ENCODE measurements at regions not wholly inside any gene's neighbourhood (a gene's known extent, or its start where the extent isn't known, plus 50 kb on each side); places are given as distances from the start of the nearest gene placed in this dataset.

DNA sequence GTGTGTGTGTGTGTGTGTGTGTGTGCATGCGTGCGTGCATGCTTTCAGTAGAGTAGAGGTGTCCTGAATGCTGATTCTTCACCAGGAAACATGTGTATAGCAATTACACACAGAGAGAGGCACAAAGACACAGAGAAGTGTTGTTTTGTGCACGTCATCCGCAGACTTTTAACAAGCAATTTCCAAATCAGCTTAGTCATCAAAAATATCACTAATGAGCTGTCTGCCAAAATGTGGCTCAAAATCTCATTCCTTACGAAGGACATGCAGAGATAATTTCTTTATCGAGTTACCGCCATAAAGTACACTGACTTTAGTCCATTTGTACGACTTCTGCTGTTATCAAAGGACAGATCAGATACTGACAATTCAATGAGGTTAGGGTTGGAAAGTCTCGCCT is 274.9 kb upstream of the RARB start:
- TF ChIP-seq MYC (IDR thresholded peaks at IDR 0.05; ENCODE audit: low read depth, low read length) (no peak), POLR2A (IDR thresholded peaks at IDR 0.05; ENCODE audit: extremely low read depth, insufficient read length) (no peak)
- TF ChIP-seq, protein P1, sequence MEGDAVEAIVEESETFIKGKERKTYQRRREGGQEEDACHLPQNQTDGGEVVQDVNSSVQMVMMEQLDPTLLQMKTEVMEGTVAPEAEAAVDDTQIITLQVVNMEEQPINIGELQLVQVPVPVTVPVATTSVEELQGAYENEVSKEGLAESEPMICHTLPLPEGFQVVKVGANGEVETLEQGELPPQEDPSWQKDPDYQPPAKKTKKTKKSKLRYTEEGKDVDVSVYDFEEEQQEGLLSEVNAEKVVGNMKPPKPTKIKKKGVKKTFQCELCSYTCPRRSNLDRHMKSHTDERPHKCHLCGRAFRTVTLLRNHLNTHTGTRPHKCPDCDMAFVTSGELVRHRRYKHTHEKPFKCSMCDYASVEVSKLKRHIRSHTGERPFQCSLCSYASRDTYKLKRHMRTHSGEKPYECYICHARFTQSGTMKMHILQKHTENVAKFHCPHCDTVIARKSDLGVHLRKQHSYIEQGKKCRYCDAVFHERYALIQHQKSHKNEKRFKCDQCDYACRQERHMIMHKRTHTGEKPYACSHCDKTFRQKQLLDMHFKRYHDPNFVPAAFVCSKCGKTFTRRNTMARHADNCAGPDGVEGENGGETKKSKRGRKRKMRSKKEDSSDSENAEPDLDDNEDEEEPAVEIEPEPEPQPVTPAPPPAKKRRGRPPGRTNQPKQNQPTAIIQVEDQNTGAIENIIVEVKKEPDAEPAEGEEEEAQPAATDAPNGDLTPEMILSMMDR (IDR thresholded peaks at IDR 0.05; ENCODE audit: low read depth, low read length): no peak
- TF ChIP-seq, protein P2, sequence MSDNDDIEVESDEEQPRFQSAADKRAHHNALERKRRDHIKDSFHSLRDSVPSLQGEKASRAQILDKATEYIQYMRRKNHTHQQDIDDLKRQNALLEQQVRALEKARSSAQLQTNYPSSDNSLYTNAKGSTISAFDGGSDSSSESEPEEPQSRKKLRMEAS (IDR thresholded peaks at IDR 0.05; ENCODE audit: low read depth, low read length): no peak
- DNase-seq (ENCODE audit: low read depth): no peak
- no peak overlapping the region for H3K4me3 ChIP-seq (ENCODE audit: low read depth, low read length)

DNA sequence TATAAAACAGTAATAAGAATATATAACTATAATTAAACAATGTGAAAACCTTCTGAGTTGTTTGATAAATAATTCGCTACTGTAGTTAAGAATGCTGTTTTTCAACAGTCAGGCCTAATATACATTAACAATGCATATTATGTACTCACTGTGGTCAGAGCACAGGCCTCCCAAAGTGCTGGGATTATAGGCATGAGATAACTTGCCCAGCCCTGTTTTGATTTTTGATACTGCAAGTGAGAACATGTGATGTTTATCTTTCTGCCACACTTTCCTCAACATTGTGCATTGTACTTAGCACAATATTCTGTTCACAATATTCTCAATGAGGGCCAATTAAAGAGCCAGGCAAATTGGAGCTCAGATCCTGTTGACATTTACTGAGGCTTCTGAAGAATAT is 274.5 kb upstream of the RARB start:
- no peak for TF ChIP-seq MYC (IDR thresholded peaks at IDR 0.05; ENCODE audit: low read depth, low read length)
- TF ChIP-seq, protein P2 (IDR thresholded peaks at IDR 0.05; ENCODE audit: low read depth, low read length): no peak
- TF ChIP-seq, protein P1 (IDR thresholded peaks at IDR 0.05; ENCODE audit: low read depth, low read length): no peak
- TF ChIP-seq POLR2A (IDR thresholded peaks at IDR 0.05; ENCODE audit: extremely low read depth, insufficient read length): no peak
- no peak overlapping the region for H3K4me3 ChIP-seq (ENCODE audit: low read depth, low read length)
- no peak for DNase-seq (ENCODE audit: low read depth)

DNA sequence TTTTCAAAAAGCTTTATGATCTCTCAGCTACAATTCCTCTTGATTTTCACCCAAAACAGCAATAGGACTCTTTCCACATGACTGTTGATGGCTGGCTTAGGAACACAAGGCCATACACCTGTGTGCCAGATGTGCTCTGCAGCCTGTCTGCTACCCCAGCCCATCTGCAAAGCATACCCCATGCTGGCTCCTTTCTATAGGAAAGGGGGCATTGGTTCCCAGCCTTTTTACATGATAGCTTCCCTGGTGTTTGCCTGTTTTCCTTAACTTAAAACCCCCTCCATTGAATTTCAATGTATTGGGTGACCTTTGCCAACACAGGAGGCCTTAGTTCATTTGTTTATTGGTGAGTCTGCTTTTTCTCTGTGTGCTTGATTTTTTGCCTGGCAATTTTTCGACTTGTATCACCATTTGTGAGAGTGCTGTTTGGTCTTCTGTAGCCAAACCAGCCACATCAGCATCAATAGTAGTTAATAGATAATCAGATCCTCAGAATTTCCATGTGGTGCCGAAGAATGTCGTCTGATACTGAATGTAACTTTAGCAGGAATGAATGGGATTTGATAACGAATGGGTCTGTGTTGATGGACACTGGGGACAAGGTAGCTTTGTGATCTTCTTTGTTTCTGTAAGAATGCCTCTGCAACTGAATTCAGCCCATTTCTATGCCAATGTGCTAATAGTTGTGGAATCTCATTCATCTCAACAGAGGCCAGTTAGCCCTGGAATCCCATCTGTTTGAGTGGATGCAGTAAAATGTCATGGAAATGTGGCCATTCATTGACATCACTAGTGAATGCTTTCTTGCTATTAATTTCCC is 272.2 kb upstream of the RARB start:
- DNase-seq (ENCODE audit: low read depth): no peak
- H3K4me3 ChIP-seq (ENCODE audit: low read depth, low read length): no peak overlapping the region
- TF ChIP-seq, protein P2 (IDR thresholded peaks at IDR 0.05; ENCODE audit: low read depth, low read length): no peak
- TF ChIP-seq POLR2A (IDR thresholded peaks at IDR 0.05; ENCODE audit: extremely low read depth, insufficient read length) (no peak), MYC (IDR thresholded peaks at IDR 0.05; ENCODE audit: low read depth, low read length) (no peak)
- TF ChIP-seq, protein P1 (IDR thresholded peaks at IDR 0.05; ENCODE audit: low read depth, low read length): no peak

DNA sequence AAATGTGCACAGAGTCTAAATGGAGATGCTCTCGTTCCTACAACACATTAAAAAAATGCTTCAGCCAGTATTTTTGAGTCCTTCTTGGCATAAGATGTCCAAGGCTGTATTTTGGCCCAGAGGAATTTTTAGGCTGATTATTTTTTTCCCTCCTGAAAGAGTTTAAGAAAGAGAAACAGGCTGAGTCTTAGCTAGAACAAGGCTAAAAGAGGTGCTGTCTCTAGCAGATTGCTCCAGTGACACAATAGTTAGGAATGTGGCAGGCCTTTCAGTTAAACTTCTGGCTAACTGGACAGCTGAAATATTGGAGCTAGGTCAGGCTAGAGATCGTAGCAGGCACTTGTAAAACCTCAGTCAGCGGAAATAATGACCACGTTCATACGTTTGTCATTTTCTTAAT is 271.4 kb upstream of the RARB start:
- no peak for DNase-seq (ENCODE audit: low read depth)
- H3K4me3 ChIP-seq (ENCODE audit: low read depth, low read length): no peak overlapping the region
- TF ChIP-seq, protein P1 (IDR thresholded peaks at IDR 0.05; ENCODE audit: low read depth, low read length): no peak
- TF ChIP-seq MYC (IDR thresholded peaks at IDR 0.05; ENCODE audit: low read depth, low read length): no peak
- no peak for TF ChIP-seq POLR2A (IDR thresholded peaks at IDR 0.05; ENCODE audit: extremely low read depth, insufficient read length)
- TF ChIP-seq, protein P2 (IDR thresholded peaks at IDR 0.05; ENCODE audit: low read depth, low read length): no peak

DNA sequence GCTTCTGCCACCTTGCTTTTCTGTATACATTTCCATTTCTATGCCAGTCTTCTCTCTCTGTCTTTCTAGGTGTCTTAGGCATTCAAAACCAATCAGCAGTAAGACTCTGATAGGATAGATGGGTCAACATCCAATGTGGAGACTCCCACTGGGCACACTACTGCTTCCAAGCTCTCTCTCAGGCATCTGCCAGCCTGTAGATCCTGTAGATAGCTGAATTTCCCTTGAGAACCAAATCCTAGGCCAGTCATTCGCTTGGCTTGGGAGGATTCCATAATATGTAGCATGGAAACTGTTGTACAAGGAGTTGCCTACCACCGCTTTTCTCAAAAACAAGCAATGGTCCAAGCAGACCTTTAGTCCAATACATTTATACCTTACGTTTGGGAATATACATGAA is 262.8 kb upstream of the RARB start:
- TF ChIP-seq POLR2A (IDR thresholded peaks at IDR 0.05; ENCODE audit: extremely low read depth, insufficient read length) (no peak), MYC (IDR thresholded peaks at IDR 0.05; ENCODE audit: low read depth, low read length) (no peak)
- TF ChIP-seq, protein P1 (IDR thresholded peaks at IDR 0.05; ENCODE audit: low read depth, low read length): no peak
- TF ChIP-seq, protein P2 (IDR thresholded peaks at IDR 0.05; ENCODE audit: low read depth, low read length): no peak
- H3K4me3 ChIP-seq (ENCODE audit: low read depth, low read length): no peak overlapping the region
- no peak for DNase-seq (ENCODE audit: low read depth)

Measured in NB4 (cell line).